ENCODE measurements at regions not wholly inside any gene's neighbourhood (a gene's known extent, or its start where the extent isn't known, plus 50 kb on each side); places are given as distances from the start of the nearest gene placed in this dataset.

- TF ChIP-seq EP300 (IDR thresholded peaks at IDR 0.05; ENCODE audit: borderline replicate concordance in 1 of 2, control insufficient read depth in 1 of 2, low read depth in 2 of 2, low read length in 2 of 2) (no peak), CHD1 (IDR thresholded peaks at IDR 0.05; ENCODE audit: low read depth, low read length) (no peak), ESRRA (IDR thresholded peaks at IDR 0.05; ENCODE audit: low read length) (no peak)
These were observed 1244.9 kb downstream of the PCDH17 start (continued) for GRCh38 chr13:58876473-58876872.

GRCh38 chr13:58879114-58879513, 1247.6 kb downstream of the PCDH17 start:
- DNase-seq (ENCODE audit: low read depth, low spot score) (no peak), FAIRE-seq (no peak), ATAC-seq (peak; percentile 80)
- no peak overlapping the region for H3K4me2 ChIP-seq (ENCODE audit: control insufficient read depth, insufficient read depth)
- no peaks in the 10 kb centered on the region for H3K79me2 ChIP-seq (ENCODE audit: control insufficient read depth, insufficient read depth, low read length)
- H4K20me1 ChIP-seq (ENCODE audit: control insufficient read depth, insufficient read depth) = no peaks in the 10 kb centered on the region
- CTCF ChIA-PET = no interaction called here
- no peaks in the 10 kb centered on the region for H3K4me1 ChIP-seq (ENCODE audit: control insufficient read depth, insufficient read depth, low read length)
- no peaks in the 10 kb centered on the region for H3K36me3 ChIP-seq (ENCODE audit: control insufficient read depth in 2 of 2, insufficient read depth in 2 of 2, low read length in 1 of 2)
- no peak overlapping the region for H3K9ac ChIP-seq (ENCODE audit: control insufficient read depth, insufficient read depth, low read length)
- TF ChIP-seq ATF7 (IDR thresholded peaks at IDR 0.05; ENCODE audit: low read depth) = 0 out of 2 replicates have a peak, but pooled peaks have one; percentile 13
- TF ChIP-seq IKZF1 (conservative IDR thresholded peaks at IDR 0.05) = 0 out of 2 replicates have a peak, but pooled peaks have one; percentile 10
- TF ChIP-seq PAX8 (IDR thresholded peaks at IDR 0.05) = no peak
- peak in 1 of 2 experiments; percentile 16; a peak in 2 of 4 replicates for TF ChIP-seq IKZF2 (IDR thresholded peaks at IDR 0.05)
- SMC1A ChIA-PET (ENCODE audit: uncharacterized antibody, unreplicated experiment) = interaction anchor here (0.6 kb wide), 1 partner anchor 9 kb away, joined by 3 read pairs; no protein-coding TSS in a partner anchor
- intact Hi-C loops (cut with micrococcal nuclease; ENCODE audit: unreplicated experiment) (no loop called here), in situ Hi-C loops (cut with MboI) (no loop called here)
- no TSS peak for BruUV-seq (replicated peaks)
- no peak overlapping the region for H3K27ac ChIP-seq (ENCODE audit: control insufficient read depth, insufficient read depth)
- no peak overlapping the region for H3K4me3 ChIP-seq
- RAD21 ChIA-PET (ENCODE audit: unreplicated experiment) = no interaction called here
- POLR2A ChIA-PET = no interaction called here
- H3K9me3 ChIP-seq (replicated peaks; ENCODE audit: control insufficient read depth, insufficient read depth, low read length) = no peaks in the 10 kb centered on the region
- no peaks in the 10 kb centered on the region for H3K27me3 ChIP-seq (replicated peaks in 1 of 2; ENCODE audit: control insufficient read depth in 2 of 2, insufficient read depth in 2 of 2, low read length in 1 of 2)
- H2AFZ ChIP-seq (ENCODE audit: control insufficient read depth, low read depth, low read length) = no peak overlapping the region

- Histone ChIP-seq H3K4me1 (ENCODE audit: control insufficient read depth, insufficient read depth, low read length) (no peaks in the 10 kb centered on the region), H3K4me3 (no peak overlapping the region), H3K27ac (ENCODE audit: control insufficient read depth, insufficient read depth) (no peak overlapping the region), H3K79me2 (ENCODE audit: control insufficient read depth, insufficient read depth, low read length) (no peaks in the 10 kb centered on the region), H3K9ac (ENCODE audit: control insufficient read depth, insufficient read depth, low read length) (no peak overlapping the region), H3K36me3 (ENCODE audit: control insufficient read depth in 2 of 2, insufficient read depth in 2 of 2, low read length in 1 of 2) (no peaks in the 10 kb centered on the region), H3K27me3 (replicated peaks in 1 of 2; ENCODE audit: control insufficient read depth in 2 of 2, insufficient read depth in 2 of 2, low read length in 1 of 2) (no peaks in the 10 kb centered on the region), H3K4me2 (ENCODE audit: control insufficient read depth, insufficient read depth) (no peak overlapping the region), H4K20me1 (ENCODE audit: control insufficient read depth, insufficient read depth) (no peaks in the 10 kb centered on the region), H2AFZ (ENCODE audit: control insufficient read depth, low read depth, low read length) (no peak overlapping the region), H3K9me3 (replicated peaks; ENCODE audit: control insufficient read depth, insufficient read depth, low read length) (no peaks in the 10 kb centered on the region)
- POLR2A ChIA-PET = no interaction called here
- DNase-seq (ENCODE audit: low read depth, low spot score) = no peak
- RAD21 ChIA-PET (ENCODE audit: unreplicated experiment) = no interaction called here
- CTCF ChIA-PET = interaction anchor here (2.9 kb wide), 1 partner anchor 10 kb away, joined by 9 read pairs; no protein-coding TSS in a partner anchor
- in situ Hi-C loops (cut with MboI) (no loop called here), intact Hi-C loops (cut with micrococcal nuclease; ENCODE audit: unreplicated experiment) (no loop called here)
- 15% methylated on average over 4 of the region's 4 CpGs for WGBS (ENCODE audit: insufficient coverage, insufficient replicate concordance, low lambda C conversion rate, missing lambda C conversion rate)
- SMC1A ChIA-PET (ENCODE audit: uncharacterized antibody, unreplicated experiment) = interaction anchor here (1.2 to 2.4 kb wide), 3 partner anchors 10 to 331 kb away, joined by 3 to 12 read pairs (median 3); no protein-coding TSS in a partner anchor
- no peak for FAIRE-seq
- ATAC-seq = no peak
- BruUV-seq (replicated peaks) = no TSS peak
- no peak for TF ChIP-seq CBX5 (IDR thresholded peaks at IDR 0.05; ENCODE audit: low read depth)
- no peak for TF ChIP-seq TCF3 (IDR thresholded peaks at IDR 0.05; ENCODE audit: borderline replicate concordance, insufficient read depth, low read depth, low read length)
- no peak for TF ChIP-seq RCOR1 (conservative IDR thresholded peaks at IDR 0.05; ENCODE audit: low read depth, low read length)
- TF ChIP-seq RBBP5 (conservative IDR thresholded peaks at IDR 0.05) = no peak
- TF ChIP-seq TCF12 (IDR thresholded peaks at IDR 0.05; ENCODE audit: low read depth, low read length) = no peak
- TF ChIP-seq TBL1XR1 (IDR thresholded peaks at IDR 0.05; ENCODE audit: low read depth, low read length) = no peak
- no peak for TF ChIP-seq ZBTB11 (CRISPR knock-in tag; IDR thresholded peaks at IDR 0.05)
- TF ChIP-seq MEF2B (IDR thresholded peaks at IDR 0.05; ENCODE audit: partially characterized antibody, poor library complexity, severe bottlenecking) = no peak
- no peak for TF ChIP-seq ATF7 (IDR thresholded peaks at IDR 0.05; ENCODE audit: low read depth)
- no peak for TF ChIP-seq ZNF217 (IDR thresholded peaks at IDR 0.05)
These were observed 1251.0 kb downstream of the PCDH17 start for GRCh38 chr13:58882516-58882915.
